Pulmonary artery endothelial cell (primary cell): ENCODE measurements at regions not wholly inside any gene's neighbourhood (a gene's known extent, or its start where the extent isn't known, plus 50 kb on each side); places are given as distances from the start of the nearest gene placed in this dataset.
"Not testable (repeated sequence)": the region's sequence is repeated elsewhere in the genome, so short reads cannot be mapped to it uniquely, and the experiment has no call there.

Source experiments
- DNase-seq: peaks from one replicate; pipeline ENCODE4 v3.0.0-alpha.2; 2011; ENCODE audit warnings: low read depth, low spot score

DNA sequence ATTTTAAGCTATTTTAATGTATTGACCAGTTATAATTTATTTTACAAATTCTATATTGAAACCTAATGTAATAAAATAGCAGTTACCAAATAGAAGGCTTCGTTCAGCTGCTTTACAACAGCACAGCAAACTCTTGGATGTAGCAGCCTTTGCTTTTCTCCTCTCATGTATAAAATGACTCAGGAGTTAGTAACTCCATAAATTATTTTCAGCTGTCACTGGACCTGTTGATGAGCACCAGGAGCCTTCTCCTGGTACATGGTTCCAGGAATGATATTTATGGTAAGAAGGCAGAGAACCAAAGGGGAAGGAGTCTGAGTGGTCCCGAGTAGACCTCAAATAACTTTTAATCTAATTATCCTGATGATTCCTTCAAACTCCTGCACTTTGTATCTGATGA, 256.4 kb upstream of the NETO1 start:
- no peak for DNase-seq

DNA sequence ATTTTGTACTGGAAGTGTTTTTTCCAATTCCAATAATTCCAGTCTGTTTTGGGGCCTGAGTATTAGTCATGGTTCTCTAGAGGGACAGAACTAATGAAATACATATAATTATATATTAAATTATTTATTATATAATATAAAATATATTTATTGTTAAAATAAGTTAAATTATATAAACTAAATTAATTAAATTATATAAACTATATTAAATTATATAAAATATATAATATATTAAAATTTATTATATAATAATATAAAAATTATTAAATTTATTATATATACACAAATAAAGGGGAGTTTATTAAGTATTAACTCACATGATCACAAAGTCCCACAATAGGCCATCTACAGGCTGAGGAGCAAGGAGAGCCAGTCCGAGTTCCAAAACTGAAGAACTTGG, 253.4 kb upstream of the NETO1 start:
- DNase-seq: no peak

GRCh38 chr18:73120626-73121025, 252.8 kb upstream of the NETO1 start:
- DNase-seq: no peak

DNA sequence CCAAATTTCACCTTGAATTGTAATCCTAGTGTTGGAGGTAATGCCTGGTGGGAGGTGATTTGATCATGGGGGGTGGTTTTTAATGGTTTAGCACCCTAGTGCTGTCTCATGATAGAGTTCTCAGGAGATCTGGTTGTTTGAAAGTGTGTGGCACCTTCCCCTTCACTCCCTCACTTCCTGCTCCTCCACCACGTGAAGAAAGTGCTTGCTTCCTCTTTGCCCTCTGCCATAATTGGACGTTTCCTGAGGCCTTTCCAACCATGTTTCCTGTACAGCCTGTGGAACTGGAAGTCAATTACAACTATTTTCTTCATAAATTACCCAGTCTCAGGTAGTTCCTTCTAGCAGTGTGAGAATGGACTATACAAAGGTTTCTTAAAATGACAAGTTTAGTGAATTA, 251.8 kb upstream of the NETO1 start:
- no peak for DNase-seq

DNA sequence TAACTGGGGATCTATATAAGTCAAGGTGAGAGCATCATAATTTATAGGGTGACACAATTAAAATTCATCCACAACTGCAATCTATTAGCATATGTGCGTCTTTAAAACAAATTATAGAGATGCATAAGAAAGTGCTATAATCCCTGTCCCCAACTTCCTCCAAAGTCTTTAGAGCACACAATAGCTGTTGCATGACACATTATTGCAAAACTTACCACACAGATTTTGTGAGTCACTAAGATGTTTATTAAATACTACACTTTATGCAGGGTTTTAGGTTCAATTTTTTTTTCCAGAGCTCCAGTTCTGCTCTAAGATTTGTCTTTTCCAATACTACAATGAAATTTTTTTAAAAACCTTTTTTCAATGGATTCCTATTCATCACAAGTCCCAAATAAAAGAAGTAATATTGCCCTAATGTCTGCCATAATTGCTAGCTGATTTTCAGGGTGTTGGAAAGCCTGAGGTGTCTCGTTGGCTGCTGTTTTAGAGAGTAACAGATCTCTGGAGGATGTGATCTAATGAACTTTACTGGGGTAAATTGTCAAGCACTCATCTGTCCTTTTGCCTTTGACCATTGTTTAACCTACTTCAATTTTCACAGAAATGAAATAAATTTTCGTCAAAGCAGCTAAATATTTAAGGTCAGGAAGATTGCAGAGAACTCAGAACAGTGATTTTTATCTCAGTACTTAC, 250.5 kb upstream of the NETO1 start:
- no peak for DNase-seq

DNA sequence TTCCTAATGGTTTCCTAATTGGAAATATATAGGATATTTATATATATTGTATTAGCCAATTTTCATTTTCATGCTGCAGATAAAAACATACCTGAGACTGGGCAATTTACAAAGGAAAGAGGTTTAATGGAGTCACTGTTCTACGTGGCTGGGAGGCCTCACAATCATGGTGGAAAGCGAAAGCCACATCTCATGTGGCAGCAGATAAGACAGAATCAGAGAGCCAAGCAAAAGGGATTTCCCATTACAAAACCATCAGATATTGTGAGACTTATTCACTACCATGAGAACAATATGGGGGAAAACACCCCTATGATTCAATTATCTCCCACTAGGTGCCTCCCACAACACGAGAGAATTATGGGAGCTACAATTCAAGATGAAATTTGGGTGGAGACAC, 242.5 kb upstream of the NETO1 start:
- no peak for DNase-seq

DNA sequence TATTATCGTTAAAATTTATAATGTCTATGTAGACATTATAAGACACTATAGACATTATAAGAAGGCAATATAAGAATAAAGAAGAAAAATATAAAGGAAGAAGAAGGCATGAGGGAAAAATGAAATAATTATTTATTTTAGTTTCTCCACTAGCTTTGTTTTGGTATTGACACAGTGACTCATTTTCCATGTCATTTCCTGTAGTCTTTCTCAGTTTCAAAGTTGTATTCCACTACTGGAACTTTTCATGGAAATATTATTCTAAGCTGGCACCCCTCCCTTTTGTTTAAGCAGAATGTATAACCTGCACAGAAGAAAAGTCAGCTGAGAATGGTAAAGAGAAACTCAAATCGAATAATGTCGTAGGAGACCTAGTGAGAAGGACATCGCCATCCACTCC, 234.2 kb upstream of the NETO1 start:
- no peak for DNase-seq

GRCh38 chr18:73101491-73101890, 233.7 kb upstream of the NETO1 start:
- not testable (repeated sequence) for DNase-seq

GRCh38 chr18:73099759-73100158, 232.0 kb upstream of the NETO1 start:
- DNase-seq: no peak

- DNase-seq: no peak
These were observed 226.0 kb upstream of the NETO1 start for GRCh38 chr18:73093687-73094250.

DNA sequence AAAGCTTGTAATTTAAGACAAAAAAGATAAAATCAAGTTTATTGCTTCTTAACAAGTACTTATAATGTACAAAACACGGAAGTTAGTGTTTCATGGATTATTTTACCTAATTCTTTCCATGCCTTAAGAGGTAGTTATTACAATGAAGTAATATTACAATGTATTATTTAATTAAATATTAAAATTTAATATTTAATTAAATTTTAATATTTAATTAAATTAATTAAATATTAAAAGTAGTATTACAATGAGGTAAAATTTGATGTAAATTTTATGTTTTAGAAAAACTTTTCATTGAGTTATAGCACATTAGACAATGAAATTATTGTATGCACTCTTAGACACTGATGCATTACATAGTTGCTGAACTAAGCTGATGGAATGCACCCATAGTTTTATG, 220.7 kb upstream of the NETO1 start:
- DNase-seq: no peak

DNA sequence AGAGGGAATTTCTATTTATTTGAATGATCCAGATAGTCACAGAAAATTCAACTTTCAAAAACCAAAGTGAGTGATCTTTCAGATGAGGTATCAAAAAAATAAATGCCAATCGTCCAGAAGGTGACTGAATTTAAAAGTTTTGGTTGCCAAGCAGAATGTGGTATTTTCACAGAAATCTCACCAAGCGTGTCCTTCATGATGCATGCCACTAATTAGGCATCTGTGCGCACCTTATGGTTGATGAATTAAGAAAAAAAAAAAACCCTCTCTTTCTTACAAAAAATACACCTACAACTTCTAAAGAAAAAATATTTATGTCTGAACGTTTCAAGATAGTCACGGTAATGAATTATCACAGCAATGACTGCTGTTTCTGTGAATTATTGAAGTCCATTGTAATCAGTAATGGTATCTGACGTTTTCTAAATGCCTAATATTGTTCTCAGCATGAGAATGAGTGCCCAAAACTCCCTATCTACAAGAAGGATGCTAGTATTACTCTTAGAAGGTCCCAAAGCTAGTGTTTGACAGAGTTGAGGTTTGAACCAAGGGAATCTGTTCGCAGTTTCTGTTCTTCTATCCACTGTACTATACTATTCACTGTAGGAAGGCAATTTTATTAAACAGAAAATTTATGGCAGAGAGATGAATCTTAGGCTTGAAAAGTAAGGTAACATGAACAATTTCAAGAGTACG, 219.6 kb upstream of the NETO1 start:
- no peak for DNase-seq

GRCh38 chr18:73079920-73080319, 212.1 kb upstream of the NETO1 start:
- no peak for DNase-seq

DNA sequence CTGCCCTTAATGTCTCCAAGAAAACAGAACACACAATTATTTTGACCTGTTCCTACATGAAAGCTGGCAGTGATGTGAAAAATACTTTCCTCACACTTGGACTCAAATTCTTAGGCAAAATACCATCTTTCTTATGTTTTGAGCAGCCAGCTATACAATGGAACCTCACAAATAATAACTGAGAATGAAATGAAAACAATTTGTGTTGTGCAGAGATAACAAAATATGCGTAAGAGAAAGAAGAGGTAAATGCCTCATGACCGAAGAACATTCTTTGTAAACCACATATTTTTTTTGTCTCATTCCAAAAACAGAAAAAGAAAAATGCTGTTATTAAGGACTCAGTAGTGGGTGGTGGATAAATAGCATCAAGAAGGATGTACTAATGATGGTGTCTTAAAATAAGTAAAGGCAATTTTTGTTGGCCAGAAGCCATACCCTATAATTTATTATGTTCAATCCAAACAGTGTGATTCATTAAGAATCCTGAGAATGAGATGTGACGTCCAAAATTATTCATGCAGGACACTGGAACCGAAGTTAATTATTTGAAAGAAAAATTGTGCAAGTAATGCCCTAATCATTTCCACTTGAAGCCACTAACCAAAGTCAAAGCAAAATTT, 193.0 kb upstream of the NETO1 start:
- DNase-seq: no peak

GRCh38 chr18:73059280-73059679, 191.5 kb upstream of the NETO1 start:
- DNase-seq: no peak

DNA sequence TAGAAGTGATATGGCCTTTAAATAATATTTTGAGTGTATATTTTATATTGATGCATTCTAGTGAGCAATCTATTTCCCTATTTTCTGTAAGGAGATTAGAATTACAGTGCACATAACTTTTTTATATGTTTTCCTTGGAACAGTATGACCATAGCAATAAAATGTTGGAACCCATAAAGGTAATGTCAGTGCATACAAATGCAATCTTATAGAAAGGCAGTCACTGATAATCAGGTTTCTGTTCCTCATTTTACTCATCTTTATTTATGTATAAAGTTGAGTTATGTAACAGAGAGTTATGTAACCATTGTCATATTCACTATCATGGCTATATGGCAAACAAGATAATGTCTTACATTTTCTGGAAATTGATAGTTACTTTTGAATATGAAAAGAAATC, 179.9 kb upstream of the NETO1 start:
- no peak for DNase-seq

- no peak for DNase-seq
These were observed 177.2 kb upstream of the NETO1 start for GRCh38 chr18:73045037-73045436.

DNA sequence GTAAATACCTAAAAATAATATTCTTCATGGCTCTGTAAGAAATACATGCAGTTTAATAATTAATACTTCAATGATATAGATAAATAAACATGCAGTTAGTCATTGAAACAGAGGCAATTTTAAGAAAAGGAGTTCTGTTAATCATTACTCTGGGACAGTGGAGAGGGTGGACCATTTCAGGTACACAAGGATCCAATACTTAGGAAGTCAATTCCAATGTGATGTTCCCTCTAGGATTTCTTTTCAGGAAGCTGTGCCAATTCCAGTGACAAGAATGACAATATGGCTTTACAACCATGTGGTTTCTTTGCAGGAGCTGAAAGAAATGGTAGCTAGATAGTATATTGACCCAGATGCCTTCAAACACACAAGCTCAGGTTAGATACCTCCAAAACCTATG, 175.8 kb upstream of the NETO1 start:
- no peak for DNase-seq

GRCh38 chr18:73043211-73043610, 175.4 kb upstream of the NETO1 start:
- no peak for DNase-seq

GRCh38 chr18:73040247-73040646, 172.5 kb upstream of the NETO1 start:
- DNase-seq: no peak

GRCh38 chr18:73038336-73038735, 170.5 kb upstream of the NETO1 start:
- DNase-seq: no peak

DNA sequence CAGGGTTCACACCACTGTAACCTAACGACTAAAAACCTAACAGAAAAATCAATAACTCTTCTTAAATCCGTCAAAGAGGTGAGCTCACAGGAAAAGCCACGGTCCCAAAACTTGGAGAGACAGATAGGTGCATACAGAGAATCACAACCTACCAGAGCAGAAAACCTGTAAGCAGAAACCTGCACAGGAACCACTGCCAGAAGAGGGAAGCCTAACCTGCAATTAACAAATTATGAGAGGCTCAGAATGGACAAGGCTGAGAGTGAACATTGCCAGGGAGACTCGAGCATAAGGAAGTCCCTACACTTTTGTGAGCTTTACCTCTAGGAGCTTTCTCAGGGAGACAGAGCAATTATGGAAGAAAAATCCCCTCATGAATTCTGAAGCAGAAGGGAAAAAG, 156.2 kb upstream of the NETO1 start:
- no peak for DNase-seq

- no peak for DNase-seq
These were observed 141.9 kb upstream of the NETO1 start for GRCh38 chr18:73009691-73010090.
